MCF 10A (cell line): ENCODE measurements at regions not wholly inside any gene's neighbourhood (a gene's known extent, or its start where the extent isn't known, plus 50 kb on each side); places are given as distances from the start of the nearest gene placed in this dataset.

ENCODE experiments used
- BruUV-seq: library from RNA; stranded (reverse); fragments of 400-500 nt; replicated peaks from 2 replicates; lab custom pipeline; 2021; lab: Mats Ljungman, UMichigan
- CTCF ChIA-PET: fragments of 300-600 bp; sonication (Branson Sonifier 250); formaldehyde crosslinking; extraction: SDS; loops from one replicate; lab custom pipeline; 2021; ENCODE audit warnings: antibody characterized with exemption, inconsistent platforms; lab: Yijun Ruan, JAX
- POLR2A ChIA-PET: fragments of 300-600, 350-650 bp; sonication (Branson Sonifier 250); formaldehyde crosslinking; extraction: SDS; loops from one replicate; lab custom pipeline; 2020; ENCODE audit warnings: antibody characterized with exemption, inconsistent platforms; lab: Yijun Ruan, JAX
- DNase-seq: peaks from one replicate; pipeline ENCODE4 v3.0.0-alpha.2; 2018; ENCODE audit not compliant: unreplicated experiment
- H3K27ac Mint-ChIP-seq: one replicate; pipeline ENCODE4 v1.8.0; 2022; ENCODE audit warnings: mild to moderate bottlenecking, low read depth, mixed read lengths; ENCODE audit not compliant: unreplicated experiment
- H3K27me3 Mint-ChIP-seq: one replicate; pipeline ENCODE4 v1.8.0; 2022; ENCODE audit warnings: mixed read lengths; ENCODE audit not compliant: insufficient read depth, unreplicated experiment
- H3K36me3 Mint-ChIP-seq: one replicate; pipeline ENCODE4 v1.8.0; 2022; ENCODE audit warnings: mild to moderate bottlenecking, moderate library complexity, mixed read lengths; ENCODE audit not compliant: insufficient read depth, unreplicated experiment
- H3K4me1 Mint-ChIP-seq: one replicate; pipeline ENCODE4 v1.8.0; 2022; ENCODE audit warnings: mixed read lengths; ENCODE audit not compliant: insufficient read depth, unreplicated experiment
- H3K4me3 Mint-ChIP-seq: one replicate; pipeline ENCODE4 v1.8.0; 2022; ENCODE audit warnings: mild to moderate bottlenecking, moderate library complexity, mixed read lengths; ENCODE audit not compliant: unreplicated experiment
- H3K9me3 Mint-ChIP-seq: one replicate; pipeline ENCODE4 v1.8.0; 2022; ENCODE audit warnings: mixed read lengths; ENCODE audit not compliant: unreplicated experiment
- intact Hi-C: fragments of 100-400 bp; cut with micrococcal nuclease; formaldehyde crosslinking; loops from 2 replicates; pipeline ENCODE4 v1.14.1; 2022
- TF ChIP-seq, protein P1 (sequence below): fragments of 200-600 bp; IDR thresholded peaks from one replicate; pipeline ENCODE4 v1.8.0; 2022; ENCODE audit warnings: antibody characterized with exemption, mild to moderate bottlenecking; ENCODE audit not compliant: unreplicated experiment

DNA sequence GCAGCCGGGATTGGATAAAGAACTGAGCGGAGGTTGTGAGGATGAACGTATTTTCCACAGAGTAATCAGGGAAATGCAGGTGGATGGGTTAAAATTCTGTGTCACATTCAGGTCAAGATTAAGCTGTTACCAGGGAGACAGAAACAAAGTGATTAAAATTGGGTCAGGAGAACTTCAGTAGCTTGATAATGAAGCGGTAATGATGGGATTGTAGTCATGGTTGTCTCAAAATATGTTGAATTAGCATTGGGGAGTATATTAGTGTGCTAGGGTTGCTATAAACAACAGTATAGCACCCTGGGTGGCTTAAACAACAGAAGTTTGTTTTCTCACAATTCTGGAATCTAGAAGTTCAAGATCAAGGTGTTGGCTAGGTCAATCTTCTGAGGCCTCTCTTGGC is 155.5 kb downstream of the GJA1 start:
- ChIA-PET POLR2A (interaction anchor here (0.6 to 1.0 kb wide), 3 partner anchors 35 to 187 kb away, joined by 3 read pairs; no protein-coding TSS in a partner anchor), CTCF (interaction anchor here (0.6 kb wide), 1 partner anchor 446 kb away, joined by 3 read pairs; no protein-coding TSS in a partner anchor)
- H3K27me3 Mint-ChIP-seq, result no peaks in the 10 kb centered on the region

DNA sequence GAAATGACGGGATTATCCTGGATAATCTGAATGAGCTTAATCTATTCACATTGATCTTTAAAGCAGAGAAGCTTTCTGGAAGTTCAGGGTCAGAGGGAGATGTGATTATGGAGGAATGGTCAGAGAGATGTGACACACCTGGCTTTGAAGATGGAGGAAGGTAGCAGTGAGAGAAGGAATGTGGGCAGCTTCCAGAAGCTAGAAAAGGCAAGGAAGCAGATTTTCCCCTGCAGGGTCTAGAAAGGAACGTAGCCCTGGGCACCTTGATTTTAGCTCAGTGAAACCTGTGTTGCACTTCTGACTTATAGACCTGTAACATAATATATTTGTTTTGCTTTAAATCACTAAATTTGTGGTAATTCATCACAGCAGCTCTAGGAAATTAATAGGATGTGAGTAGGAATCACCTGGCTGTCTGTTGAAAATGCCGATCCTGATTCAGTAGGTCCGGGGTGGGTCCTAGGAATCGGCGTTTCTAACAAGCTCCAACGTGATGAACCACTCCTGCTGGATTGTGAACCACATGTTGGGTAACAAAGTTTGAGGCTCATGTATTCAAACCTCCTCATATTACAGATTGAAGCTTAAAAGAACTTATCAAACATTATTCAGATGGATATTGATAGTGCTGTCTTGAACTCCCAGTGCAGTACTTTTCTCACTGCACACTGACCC is 157.0 kb downstream of the GJA1 start:
- ChIA-PET POLR2A (interaction anchor here (1.1 kb wide), 1 partner anchor 21 kb away, joined by 3 read pairs; no protein-coding TSS in a partner anchor), CTCF (interaction anchor here (0.5 to 0.6 kb wide), 2 partner anchors 454 to 467 kb away, joined by 3 read pairs; no protein-coding TSS in a partner anchor)
- no TSS peak for BruUV-seq
- TF ChIP-seq, protein P1, sequence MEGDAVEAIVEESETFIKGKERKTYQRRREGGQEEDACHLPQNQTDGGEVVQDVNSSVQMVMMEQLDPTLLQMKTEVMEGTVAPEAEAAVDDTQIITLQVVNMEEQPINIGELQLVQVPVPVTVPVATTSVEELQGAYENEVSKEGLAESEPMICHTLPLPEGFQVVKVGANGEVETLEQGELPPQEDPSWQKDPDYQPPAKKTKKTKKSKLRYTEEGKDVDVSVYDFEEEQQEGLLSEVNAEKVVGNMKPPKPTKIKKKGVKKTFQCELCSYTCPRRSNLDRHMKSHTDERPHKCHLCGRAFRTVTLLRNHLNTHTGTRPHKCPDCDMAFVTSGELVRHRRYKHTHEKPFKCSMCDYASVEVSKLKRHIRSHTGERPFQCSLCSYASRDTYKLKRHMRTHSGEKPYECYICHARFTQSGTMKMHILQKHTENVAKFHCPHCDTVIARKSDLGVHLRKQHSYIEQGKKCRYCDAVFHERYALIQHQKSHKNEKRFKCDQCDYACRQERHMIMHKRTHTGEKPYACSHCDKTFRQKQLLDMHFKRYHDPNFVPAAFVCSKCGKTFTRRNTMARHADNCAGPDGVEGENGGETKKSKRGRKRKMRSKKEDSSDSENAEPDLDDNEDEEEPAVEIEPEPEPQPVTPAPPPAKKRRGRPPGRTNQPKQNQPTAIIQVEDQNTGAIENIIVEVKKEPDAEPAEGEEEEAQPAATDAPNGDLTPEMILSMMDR, result no peak
- H3K4me1 Mint-ChIP-seq, result peaks cover 14% of the 10 kb centered on the region
- intact Hi-C loops, result no loop called here
- no peak for DNase-seq
- no peaks in the 10 kb centered on the region for H3K36me3 Mint-ChIP-seq
- no peak overlapping the region for H3K27ac Mint-ChIP-seq
- no peaks in the 10 kb centered on the region for H3K9me3 Mint-ChIP-seq
- no peaks in the 10 kb centered on the region for H3K27me3 Mint-ChIP-seq
- no peak overlapping the region for H3K4me3 Mint-ChIP-seq

More for the DNA sequence above, 155.5 kb downstream of the GJA1 start:
- Mint-ChIP-seq H3K4me1 (peaks cover 14% of the 10 kb centered on the region), H3K9me3 (no peaks in the 10 kb centered on the region), H3K27ac (no peak overlapping the region), H3K36me3 (no peaks in the 10 kb centered on the region), H3K4me3 (no peak overlapping the region)
- TF ChIP-seq, protein P1, result no peak
- DNase-seq, result no peak
- no TSS peak for BruUV-seq
- intact Hi-C loops, result no loop called here

DNA sequence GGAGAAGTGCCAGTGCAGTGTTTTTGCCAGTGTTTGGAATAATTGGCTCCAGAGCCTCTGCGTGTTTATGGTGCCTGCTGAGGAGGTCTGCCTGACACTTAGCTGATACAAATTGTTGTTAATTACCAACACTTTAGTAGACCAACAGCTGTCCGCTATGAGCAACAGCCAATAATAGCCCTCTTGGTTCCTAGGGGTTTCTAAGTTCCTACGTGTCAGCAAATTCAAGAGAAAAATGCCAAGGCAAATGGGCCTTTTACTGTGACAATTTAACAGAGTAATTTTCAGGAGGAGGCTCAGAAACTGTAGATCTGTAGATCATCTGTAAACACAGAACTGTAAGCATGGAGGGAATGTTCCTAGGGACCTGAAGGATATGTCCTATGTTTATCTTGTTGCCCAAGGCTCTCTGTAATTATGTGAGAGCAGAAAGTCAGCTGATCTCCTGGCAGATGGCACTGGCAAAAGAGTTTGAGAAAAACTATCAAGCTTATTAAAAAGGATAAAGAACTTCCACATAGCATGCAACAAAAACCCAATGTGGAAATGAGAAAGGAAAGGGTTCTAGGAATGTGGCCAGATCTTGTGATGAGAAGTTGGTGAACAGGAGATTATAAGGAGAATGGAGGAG is 157.7 kb downstream of the GJA1 start:
- peaks cover 14% of the 10 kb centered on the region for H3K4me1 Mint-ChIP-seq
- POLR2A ChIA-PET, result interaction anchor here (0.6 to 1.1 kb wide), 4 partner anchors 20 to 150 kb away, joined by 3 to 4 read pairs (median 3); no protein-coding TSS in a partner anchor
- TF ChIP-seq, protein P1, result no peak
- H3K9me3 Mint-ChIP-seq, result no peaks in the 10 kb centered on the region
- H3K27ac Mint-ChIP-seq, result no peak overlapping the region
- H3K36me3 Mint-ChIP-seq, result no peaks in the 10 kb centered on the region
- no peak for DNase-seq
- H3K27me3 Mint-ChIP-seq, result no peaks in the 10 kb centered on the region
- intact Hi-C loops, result no loop called here
- no TSS peak for BruUV-seq
- H3K4me3 Mint-ChIP-seq, result no peak overlapping the region
- CTCF ChIA-PET, result no interaction called here

DNA sequence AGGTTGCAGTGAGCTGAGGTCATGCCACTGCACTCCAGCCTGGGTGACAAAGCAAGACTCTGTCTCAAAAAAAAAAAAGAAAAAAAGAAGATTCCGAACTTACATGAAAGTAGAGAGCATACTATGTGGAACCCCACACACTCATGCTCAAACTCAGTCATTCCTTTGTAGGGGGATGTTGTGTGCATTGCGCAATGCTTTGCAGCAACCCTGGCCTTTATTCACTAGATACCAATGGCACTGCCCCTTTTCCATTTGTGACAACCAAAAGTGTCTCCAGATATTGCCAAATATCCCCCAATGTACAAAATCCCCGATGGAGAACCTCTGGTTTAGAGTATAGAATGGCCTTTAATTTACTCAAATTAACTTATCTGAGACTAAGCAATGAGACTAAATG is 158.6 kb downstream of the GJA1 start:
- TF ChIP-seq, protein P1, result no peak
- H3K36me3 Mint-ChIP-seq, result no peaks in the 10 kb centered on the region
- H3K4me3 Mint-ChIP-seq, result no peak overlapping the region
- CTCF ChIA-PET, result no interaction called here
- DNase-seq, result no peak
- peaks cover 14% of the 10 kb centered on the region for H3K4me1 Mint-ChIP-seq
- H3K27me3 Mint-ChIP-seq, result no peaks in the 10 kb centered on the region
- intact Hi-C loops, result no loop called here
- POLR2A ChIA-PET, result interaction anchor here (0.6 to 1.1 kb wide), 2 partner anchors 112 to 123 kb away, joined by 3 to 4 read pairs; no protein-coding TSS in a partner anchor
- no peak overlapping the region for H3K27ac Mint-ChIP-seq
- no peaks in the 10 kb centered on the region for H3K9me3 Mint-ChIP-seq
- BruUV-seq, result no TSS peak
